Sigmoid colon (tissue), 4 donors: ENCODE measurements at regions not wholly inside any gene's neighbourhood (a gene's known extent, or its start where the extent isn't known, plus 50 kb on each side); places are given as distances from the start of the nearest gene placed in this dataset.

Experiments used
- POLR2A ChIP-seq, 2 donors: fragments of 450-650 bp; IDR thresholded peaks; one replicate each; pipeline ENCODE4 v1.6.1; 2016; ENCODE audit warnings: antibody characterized with exemption in 2 of 2, mild to moderate bottlenecking in 2 of 2, moderate library complexity in 2 of 2
- POLR2AphosphoS5 ChIP-seq, 4 donors: sonication (generic); formaldehyde crosslinking; IDR thresholded peaks; one replicate each; pipeline ENCODE4 v1.6.1; 2017; ENCODE audit warnings: antibody characterized with exemption in 4 of 4

DNA sequence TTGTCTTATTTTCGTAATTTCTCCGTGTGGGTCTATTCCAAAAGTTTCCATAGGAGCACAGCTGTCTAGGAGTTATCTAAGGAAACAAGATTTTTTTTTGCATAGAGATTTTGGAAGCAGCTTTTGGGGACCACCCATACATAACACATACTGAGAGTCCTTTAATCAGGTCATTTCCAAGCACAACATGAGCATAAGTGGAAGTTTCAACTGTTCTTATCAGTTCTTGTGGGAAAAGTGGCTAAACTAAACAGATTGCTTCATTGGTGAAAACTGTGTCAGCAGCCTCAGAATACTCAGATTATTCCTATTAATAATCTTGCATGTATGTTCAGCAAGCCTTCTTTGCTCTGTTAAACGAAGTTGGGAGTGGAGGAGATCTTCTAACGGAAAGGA lies 153.6 kb upstream of the TYRP1 start:
- TF ChIP-seq POLR2AphosphoS5 (IDR thresholded peaks at IDR 0.05) (no peak), POLR2A (IDR thresholded peaks at IDR 0.05) (no peak)
